Activated B cell treated with CpG ODN at 0.5 μM for 24 hours (primary cell): ENCODE measurements at regions not wholly inside any gene's neighbourhood (a gene's known extent, or its start where the extent isn't known, plus 50 kb on each side); places are given as distances from the start of the nearest gene placed in this dataset.

Experiments
- ATAC-seq: fragments of 200-7000 bp; cut with Tn5 transposase; one replicate; pipeline ENCODE4 v1.10.0; 2021; ENCODE audit warnings: low read depth, mild to moderate bottlenecking, moderate library complexity
- CTCF ChIA-PET: fragments of 350-600 bp; sonication (Branson Sonifier 250); formaldehyde crosslinking; loops from one replicate; lab custom pipeline; 2021; ENCODE audit warnings: antibody characterized with exemption; lab: Charles Lee
- POLR2A ChIA-PET: fragments of 350-600 bp; sonication (Branson Sonifier 250); formaldehyde crosslinking; loops from one replicate; lab custom pipeline; 2021; ENCODE audit warnings: antibody characterized with exemption; lab: Charles Lee
- DNase-seq: peaks from one replicate; pipeline ENCODE4 v3.0.0; 2022
- H3K27ac Mint-ChIP-seq: one replicate; pipeline ENCODE4 v1.8.0; 2020; ENCODE audit warnings: mixed read lengths
- H3K27me3 Mint-ChIP-seq: one replicate; pipeline ENCODE4 v1.8.0; 2021; ENCODE audit warnings: mixed read lengths
- H3K36me3 Mint-ChIP-seq: one replicate; pipeline ENCODE4 v1.8.0; 2021; ENCODE audit warnings: low read depth, mixed read lengths
- H3K4me1 Mint-ChIP-seq: one replicate; pipeline ENCODE4 v1.8.0; 2021; ENCODE audit warnings: mixed read lengths
- H3K4me3 Mint-ChIP-seq: one replicate; pipeline ENCODE4 v1.8.0; 2020; ENCODE audit warnings: mild to moderate bottlenecking, mixed read lengths
- H3K9me3 Mint-ChIP-seq: one replicate; pipeline ENCODE4 v1.8.0; 2020; ENCODE audit warnings: mixed read lengths
- CTCF ChIP-seq: fragments of 200-600 bp; IDR thresholded peaks from one replicate; pipeline ENCODE4 v1.8.0; 2022; ENCODE audit warnings: antibody characterized with exemption, mild to moderate bottlenecking
- intact Hi-C: fragments of 100-400 bp; cut with micrococcal nuclease; formaldehyde crosslinking; loops from one replicate; pipeline ENCODE4 v1.15.1; 2024

GRCh38 chr17:70274255-70274654, 104.9 kb downstream of the KCNJ2 start:
- Mint-ChIP-seq H3K4me3 (no peak overlapping the region), H3K27ac (no peak overlapping the region), H3K9me3 (no peaks in the 10 kb centered on the region), H3K4me1 (no peaks in the 10 kb centered on the region), H3K36me3 (no peaks in the 10 kb centered on the region), H3K27me3 (no peaks in the 10 kb centered on the region)
- ATAC-seq (no peak), DNase-seq (no peak)
- POLR2A ChIA-PET, result no interaction called here
- CTCF ChIA-PET, result no interaction called here
- TF ChIP-seq CTCF, result no peak
- intact Hi-C loops, result no loop called here

GRCh38 chr17:70276906-70277305, 107.6 kb downstream of the KCNJ2 start:
- intact Hi-C loops, result no loop called here
- ChIA-PET POLR2A (no interaction called here), CTCF (no interaction called here)
- Mint-ChIP-seq H3K36me3 (no peaks in the 10 kb centered on the region), H3K4me3 (no peak overlapping the region), H3K4me1 (no peaks in the 10 kb centered on the region), H3K27me3 (no peaks in the 10 kb centered on the region), H3K9me3 (peaks cover 2% of the 10 kb centered on the region), H3K27ac (no peak overlapping the region)
- ATAC-seq (no peak), DNase-seq (no peak)
- TF ChIP-seq CTCF, result no peak

GRCh38 chr17:70278844-70279462, 109.6 kb downstream of the KCNJ2 start:
- no peaks in the 10 kb centered on the region for H3K4me1 Mint-ChIP-seq
- H3K36me3 Mint-ChIP-seq, result no peaks in the 10 kb centered on the region
- no peak for DNase-seq
- no peak overlapping the region for H3K4me3 Mint-ChIP-seq
- CTCF ChIA-PET, result no interaction called here
- no peak for ATAC-seq
- H3K27ac Mint-ChIP-seq, result no peak overlapping the region
- peaks cover 2% of the 10 kb centered on the region for H3K27me3 Mint-ChIP-seq
- POLR2A ChIA-PET, result no interaction called here
- no peak for TF ChIP-seq CTCF
- intact Hi-C loops, result no loop called here
- H3K9me3 Mint-ChIP-seq, result peaks cover 2% of the 10 kb centered on the region

GRCh38 chr17:70286391-70286790, 117.1 kb downstream of the KCNJ2 start:
- POLR2A ChIA-PET, result no interaction called here
- Mint-ChIP-seq H3K9me3 (peaks cover 9% of the 10 kb centered on the region), H3K36me3 (no peaks in the 10 kb centered on the region), H3K27ac (no peak overlapping the region), H3K4me1 (no peaks in the 10 kb centered on the region), H3K4me3 (no peak overlapping the region), H3K27me3 (peaks cover 2% of the 10 kb centered on the region)
- no peak for TF ChIP-seq CTCF
- CTCF ChIA-PET, result no interaction called here
- intact Hi-C loops, result no loop called here
- DNase-seq, result no peak
- no peak for ATAC-seq

GRCh38 chr17:70288540-70289290, 119.4 kb downstream of the KCNJ2 start:
- Mint-ChIP-seq H3K27ac (no peak overlapping the region), H3K9me3 (peaks cover 8% of the 10 kb centered on the region), H3K4me3 (no peak overlapping the region), H3K4me1 (no peaks in the 10 kb centered on the region), H3K36me3 (no peaks in the 10 kb centered on the region), H3K27me3 (no peaks in the 10 kb centered on the region)
- ATAC-seq (no peak), DNase-seq (no peak)
- intact Hi-C loops, result no loop called here
- TF ChIP-seq CTCF, result no peak
- POLR2A ChIA-PET, result no interaction called here
- CTCF ChIA-PET, result no interaction called here
